Head of caudate nucleus (tissue), 42 donors: ENCODE measurements at regions not wholly inside any gene's neighbourhood (a gene's known extent, or its start where the extent isn't known, plus 50 kb on each side); places are given as distances from the start of the nearest gene placed in this dataset.

ENCODE experiments used
- DNase-seq, 42 donors: peaks; one replicate each; pipeline versions ENCODE4 v3.0.0 to v3.0.0-alpha.2; 2020 to 2021; ENCODE audit warnings: mixed read lengths in 7 of 42
- intact Hi-C: fragments of 100-400 bp; cut with DNase I; formaldehyde crosslinking; loops from one replicate; pipeline ENCODE4 v1.15.0; 2022

DNA sequence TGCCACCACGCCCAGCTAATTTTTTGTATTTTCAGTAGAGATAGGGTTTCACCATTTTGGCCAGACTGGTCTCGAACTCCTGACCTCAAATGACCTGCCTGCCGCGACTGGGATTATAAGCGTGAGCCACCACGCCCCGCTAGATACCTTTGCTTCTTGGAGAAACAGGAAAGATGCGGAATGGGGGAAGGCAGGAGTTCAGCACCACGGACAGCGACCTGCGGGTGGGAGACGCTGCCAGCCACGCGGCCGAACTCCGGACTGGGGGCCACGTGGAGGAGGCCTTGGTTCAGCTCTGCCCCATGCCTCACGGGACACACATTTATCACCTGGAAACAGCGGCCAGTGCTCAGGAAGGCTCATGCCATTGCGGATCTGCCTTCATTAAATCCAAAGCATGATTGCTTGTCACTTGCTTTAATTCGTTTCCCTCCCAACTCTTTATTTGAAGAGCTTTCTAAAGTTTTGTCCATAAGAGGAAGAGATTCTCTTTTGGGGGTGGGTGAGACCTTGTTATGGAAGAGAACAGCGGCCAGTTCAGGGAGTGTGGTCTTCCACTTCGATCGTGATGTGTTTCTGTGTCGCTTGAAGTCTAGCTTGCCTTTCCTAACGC lies 219.9 kb downstream of the ENGASE start:
- peak in 40 of 42 donors; percentile 11 to 80 (median 48) for DNase-seq
- intact Hi-C loops = no loop called here

DNA sequence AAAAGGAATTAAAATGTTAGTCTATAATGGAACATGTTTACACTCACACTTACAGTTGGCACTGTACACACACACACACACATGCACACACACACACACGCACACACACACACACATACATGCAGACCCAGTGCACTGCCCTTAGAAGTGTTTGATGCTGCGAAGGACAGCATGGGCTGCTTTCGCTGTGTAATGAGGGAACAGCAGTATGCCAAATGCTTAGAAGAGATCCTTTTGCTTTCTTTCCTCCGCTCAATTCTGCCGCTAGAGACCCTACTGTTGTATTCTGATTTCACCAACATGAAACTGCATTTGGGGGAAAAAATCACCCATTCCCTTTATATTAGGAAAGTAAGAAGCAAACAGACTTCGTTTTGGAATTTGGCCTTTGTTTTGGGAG lies 217.9 kb downstream of the ENGASE start:
- intact Hi-C loops = no loop called here
- no peak for DNase-seq

DNA sequence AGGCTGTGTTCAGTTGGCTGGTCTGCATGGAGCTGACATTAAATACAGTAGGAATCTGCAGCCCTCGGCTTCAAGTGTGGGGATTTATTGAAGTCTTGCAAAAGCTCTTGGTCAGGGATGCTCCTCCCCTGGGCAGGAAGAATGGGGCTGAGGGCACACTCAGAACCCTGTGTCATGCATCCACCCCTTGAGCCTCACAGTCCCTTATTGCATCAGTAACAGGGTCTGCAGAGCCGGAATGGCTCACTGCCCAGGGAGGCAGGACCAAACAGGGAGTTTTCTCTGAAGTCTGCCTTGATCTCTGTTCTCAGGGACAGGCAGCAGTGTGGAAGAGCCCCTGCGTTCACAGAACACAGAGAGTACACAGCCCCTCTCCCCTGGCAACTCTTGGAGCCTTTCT lies 216.8 kb downstream of the ENGASE start:
- DNase-seq = no peak
- intact Hi-C loops = no loop called here

DNA sequence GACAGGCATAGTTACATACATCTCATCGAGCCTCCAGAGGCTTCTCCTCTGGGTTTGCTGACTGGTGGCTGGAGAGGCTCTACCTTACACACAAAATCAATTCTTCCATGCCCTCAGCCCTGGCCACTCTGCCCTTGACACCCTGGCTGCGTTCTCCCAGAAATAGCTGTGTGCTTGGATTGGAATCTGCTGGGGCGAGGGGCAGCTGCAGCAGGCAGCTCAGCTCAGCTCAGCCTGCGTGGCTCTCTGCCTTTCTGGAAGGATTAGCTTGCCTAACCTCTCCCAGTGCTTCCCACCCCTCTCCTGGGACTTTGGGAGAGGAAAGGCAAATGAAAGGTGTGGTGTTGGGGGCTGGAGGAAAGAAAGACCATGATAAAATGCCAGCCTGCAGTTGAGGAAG lies 216.1 kb downstream of the ENGASE start:
- DNase-seq = no peak
- intact Hi-C loops = no loop called here

DNA sequence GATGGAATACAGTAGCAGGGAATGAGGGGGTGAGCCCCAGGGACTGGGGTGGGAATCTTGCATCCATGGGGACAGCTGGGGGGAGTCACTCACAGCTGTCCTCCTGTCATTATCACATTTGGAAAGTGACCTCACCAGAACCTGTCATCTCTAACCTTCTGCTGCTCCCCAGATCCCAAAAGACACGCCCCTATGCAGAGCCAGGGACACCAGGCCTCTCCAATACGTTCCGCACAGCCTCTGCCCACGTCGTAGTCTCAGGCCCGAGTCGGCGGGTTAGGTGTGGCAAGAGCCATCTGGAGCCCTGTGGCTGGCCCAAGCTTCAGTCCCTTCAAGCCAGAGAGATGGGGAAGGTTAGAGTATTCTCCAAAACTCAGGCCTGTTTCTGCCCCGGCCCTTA lies 214.3 kb downstream of the ENGASE start:
- no peak for DNase-seq

DNA sequence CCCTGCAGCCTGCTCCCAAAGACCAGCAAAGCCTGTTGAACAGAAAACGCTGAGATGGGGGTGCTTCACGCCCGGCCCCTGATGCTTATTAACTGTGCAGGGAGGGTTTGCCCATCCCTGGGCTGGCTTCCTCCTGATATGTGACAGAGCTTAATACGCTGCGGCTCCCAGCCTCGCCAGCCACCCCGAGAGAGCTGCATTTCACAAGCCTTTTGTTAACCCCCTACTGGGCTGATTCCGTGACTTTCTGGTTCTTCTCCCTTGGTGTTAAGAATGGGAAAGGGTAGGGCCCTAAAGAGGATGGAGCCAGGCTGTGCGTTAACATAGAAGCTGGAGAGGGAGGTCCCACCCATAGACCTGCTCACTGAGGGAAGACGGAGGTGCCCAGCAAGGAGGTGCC lies 211.8 kb downstream of the ENGASE start:
- intact Hi-C loops = no loop called here
- DNase-seq = no peak

More for the DNA sequence above, 214.3 kb downstream of the ENGASE start:
- intact Hi-C loops = no loop called here

GRCh38 chr17:79285973-79286372 lies 211.3 kb downstream of the ENGASE start:
- intact Hi-C loops = no loop called here
- no peak for DNase-seq

DNA sequence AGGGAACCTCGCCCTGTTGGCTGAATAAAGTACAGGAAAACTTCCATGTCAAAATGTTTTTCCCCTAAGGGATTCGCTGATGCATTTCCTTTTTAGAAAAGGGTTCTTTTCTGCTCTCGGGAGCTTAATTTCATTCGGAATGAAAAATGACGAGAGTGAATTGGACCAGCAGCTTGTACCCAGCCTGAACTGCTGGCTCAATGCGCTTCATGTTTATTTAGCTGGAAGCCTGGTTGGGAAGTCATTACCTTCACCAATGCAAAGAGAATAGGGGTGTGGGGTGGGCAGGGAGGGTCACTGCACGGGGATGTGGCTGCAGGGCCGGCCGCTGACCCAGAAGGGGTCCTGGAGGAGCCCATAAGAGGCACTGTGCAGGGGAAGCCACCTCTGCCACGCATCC lies 207.7 kb downstream of the ENGASE start:
- DNase-seq = no peak
- intact Hi-C loops = no loop called here

- intact Hi-C loops = no loop called here
- DNase-seq = no peak
These were observed 207.2 kb downstream of the ENGASE start for GRCh38 chr17:79281803-79282202.

DNA sequence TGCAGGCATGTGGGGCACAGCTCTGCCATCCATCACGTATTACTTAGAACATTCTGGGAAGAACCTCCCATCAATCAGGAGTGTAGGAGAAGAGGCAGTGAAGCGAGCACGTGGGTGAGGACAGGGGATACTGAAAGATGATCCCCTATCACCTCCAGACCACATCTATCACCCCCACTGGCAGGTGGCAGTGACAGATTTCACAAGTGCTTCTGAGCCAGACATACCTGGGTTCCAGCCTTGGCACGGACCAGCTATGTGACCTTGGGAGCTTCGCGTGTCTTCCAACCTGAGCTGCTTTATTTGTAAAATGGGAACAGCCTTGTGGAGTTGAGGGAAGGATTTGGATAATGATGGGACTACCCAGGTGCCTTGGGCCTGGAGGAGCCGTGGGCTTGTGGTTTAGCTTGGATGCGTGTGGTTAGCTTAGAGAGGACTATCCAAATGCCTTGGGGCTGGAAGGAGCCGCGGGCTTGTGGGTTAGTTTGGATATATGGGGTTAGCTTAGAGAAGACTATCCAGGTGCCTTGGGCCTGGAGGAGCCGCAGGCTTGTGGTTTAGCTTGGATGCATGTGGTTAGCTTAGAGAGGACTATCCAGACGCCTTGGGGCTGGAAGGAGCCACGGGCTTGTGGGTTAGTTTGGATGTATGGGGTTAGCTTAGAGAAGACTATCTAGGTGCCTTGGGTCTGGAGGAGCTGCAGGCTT lies 206.4 kb downstream of the ENGASE start:
- DNase-seq = no peak
- intact Hi-C loops = no loop called here

DNA sequence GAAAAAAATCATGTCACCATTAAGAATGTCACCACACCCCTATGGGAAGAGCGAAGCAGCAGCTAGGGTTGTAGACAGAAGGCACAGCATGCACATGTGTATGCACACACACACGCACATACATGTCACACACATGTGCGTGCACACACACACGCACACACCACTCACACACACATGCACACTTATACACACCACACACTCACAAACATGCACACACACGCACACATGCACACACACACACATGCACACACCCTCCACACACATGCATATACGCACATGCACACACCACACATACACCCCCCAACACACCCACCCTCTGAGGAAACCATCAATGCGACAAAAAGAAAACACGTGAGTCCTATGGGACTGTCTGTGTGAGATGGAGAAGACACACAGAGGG lies 205.4 kb downstream of the ENGASE start:
- intact Hi-C loops = no loop called here
- DNase-seq = no peak

DNA sequence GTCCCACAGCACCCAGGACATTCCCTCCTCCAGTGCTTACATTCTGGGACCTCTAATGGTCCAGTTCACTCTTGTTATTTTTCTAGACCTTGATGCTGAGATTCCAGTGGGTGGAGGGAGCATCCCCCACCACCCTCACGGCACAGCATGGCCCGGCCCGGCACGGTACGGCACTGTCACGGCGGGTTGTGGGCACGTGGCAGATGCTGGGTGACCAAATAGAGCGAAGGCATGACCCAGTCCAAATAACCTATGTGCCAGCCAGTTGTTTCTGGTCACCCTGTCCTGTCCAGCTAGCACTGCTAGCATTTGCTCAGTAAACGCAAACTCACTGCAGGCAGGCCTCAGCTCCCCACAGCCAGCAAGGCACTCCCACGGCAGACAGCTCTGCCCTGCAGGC lies 204.7 kb downstream of the ENGASE start:
- intact Hi-C loops = no loop called here
- DNase-seq = no peak

GRCh38 chr17:79276821-79277220 lies 202.2 kb downstream of the ENGASE start:
- intact Hi-C loops = no loop called here
- no peak for DNase-seq

GRCh38 chr17:79273660-79274059 lies 199.0 kb downstream of the ENGASE start:
- intact Hi-C loops = no loop called here
- DNase-seq = no peak

- DNase-seq = peak in 29 of 42 donors; percentile 9 to 68 (median 40)
- intact Hi-C loops = no loop called here
These were observed 198.1 kb downstream of the ENGASE start for GRCh38 chr17:79272666-79273219.

DNA sequence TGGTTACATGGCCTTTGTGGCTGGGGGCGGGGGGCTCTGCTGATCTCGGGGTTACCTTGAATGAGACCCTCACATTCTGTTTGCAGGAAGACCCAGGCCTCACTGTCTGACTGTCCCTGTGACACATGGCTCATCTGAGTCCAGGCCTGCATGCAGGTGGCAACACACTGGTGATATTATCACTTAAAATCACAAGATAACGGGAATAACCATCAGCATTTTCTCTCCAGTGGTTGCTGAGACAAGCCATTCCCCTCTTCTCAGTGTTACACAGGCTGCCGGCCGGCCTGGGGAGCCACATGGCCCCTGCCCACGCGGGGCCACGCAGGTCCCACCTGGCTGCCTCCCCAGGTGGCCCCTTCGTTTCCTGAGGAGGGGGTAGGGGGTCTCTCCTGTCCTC lies 197.6 kb downstream of the ENGASE start:
- no peak for DNase-seq
- intact Hi-C loops = no loop called here

- intact Hi-C loops = no loop called here
- no peak for DNase-seq
These were observed 195.0 kb downstream of the ENGASE start for GRCh38 chr17:79269620-79270019.

DNA sequence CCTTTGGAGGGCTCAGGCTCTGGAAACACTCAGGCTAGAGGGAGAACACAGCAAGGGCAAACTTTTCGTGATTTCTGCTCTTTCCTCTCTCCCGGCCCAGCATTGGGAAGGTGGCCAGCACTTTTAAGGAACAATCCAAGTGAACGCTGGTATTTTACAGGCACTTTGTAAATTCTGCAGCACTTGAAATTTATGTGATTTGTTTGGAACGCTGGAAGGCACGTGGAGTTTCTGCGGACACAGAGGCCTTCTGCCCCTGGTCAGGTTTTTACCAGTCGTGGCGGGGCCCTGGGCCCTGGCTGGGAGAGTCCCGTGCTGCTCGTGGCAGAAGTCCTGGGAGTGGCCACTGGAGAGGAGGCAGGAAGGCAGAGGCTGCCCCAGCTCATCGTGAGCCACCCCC lies 188.6 kb downstream of the ENGASE start:
- DNase-seq = no peak
- intact Hi-C loops = no loop called here

GRCh38 chr17:79262624-79263023 lies 188.0 kb downstream of the ENGASE start:
- intact Hi-C loops = no loop called here
- DNase-seq = no peak

- no peak for DNase-seq
- intact Hi-C loops = no loop called here
These were observed 186.9 kb downstream of the ENGASE start for GRCh38 chr17:79261355-79262072.
